ENCODE measurements at regions not wholly inside any gene's neighbourhood (a gene's known extent, or its start where the extent isn't known, plus 50 kb on each side); places are given as distances from the start of the nearest gene placed in this dataset.

- DNase-seq, result no peak
- H3K27me3 ChIP-seq (ENCODE audit: insufficient read depth, low read length), result no peaks in the 10 kb centered on the region
- no peaks in the 10 kb centered on the region for H3K4me1 ChIP-seq (ENCODE audit: insufficient read depth, low read length)
- H4K20me1 ChIP-seq (ENCODE audit: control insufficient read depth, insufficient read depth, insufficient read length), result no peaks in the 10 kb centered on the region
- no peak overlapping the region for H4K91ac ChIP-seq (ENCODE audit: insufficient read length, low read depth, low read length)
- H3K9me3 ChIP-seq (ENCODE audit: control insufficient read depth, low read depth, low read length), result no peaks in the 10 kb centered on the region
- peaks cover 9% of the 10 kb centered on the region for H3K27me3 Mint-ChIP-seq (ENCODE audit: low read depth)
- H3K9me3 Mint-ChIP-seq, result peaks cover 0 to 4% of the 10 kb centered on the region in 2 experiments; a peak in 1 of 5 replicates
- no peak overlapping the region for H4K8ac ChIP-seq (replicated peaks; ENCODE audit: insufficient read length, low read depth, low read length)
- no peak overlapping the region for H2AK5ac ChIP-seq (ENCODE audit: insufficient read length, low read length)
- no peak overlapping the region for H2BK20ac ChIP-seq (ENCODE audit: low read depth, low read length, poor library complexity, severe bottlenecking)
- no peak overlapping the region for H2AFZ ChIP-seq (ENCODE audit: low read length)
- no peak overlapping the region for H3K27ac ChIP-seq (ENCODE audit: insufficient read length, low read depth, low read length)
- H3K4ac ChIP-seq (ENCODE audit: low read depth, low read length), result no peak overlapping the region
- H3K9ac ChIP-seq (ENCODE audit: extremely low read depth, insufficient read length, low read length), result no peak overlapping the region
- H3K4me1 Mint-ChIP-seq, result peaks cover 14 to 16% of the 10 kb centered on the region in 2 experiments
- H3K27ac Mint-ChIP-seq, result no peak overlapping the region; a peak in 1 of 7 replicates
- no peak overlapping the region for H2BK120ac ChIP-seq (ENCODE audit: low read depth, low read length, poor library complexity, severe bottlenecking)
- H3K79me2 ChIP-seq (ENCODE audit: insufficient read depth, low read length), result no peaks in the 10 kb centered on the region
- no peaks in the 10 kb centered on the region for H3K79me1 ChIP-seq (ENCODE audit: insufficient read depth, low read depth, low read length, poor library complexity, severe bottlenecking)
- H2BK12ac ChIP-seq (ENCODE audit: insufficient read length, low read depth, low read length), result no peak overlapping the region
- no peak overlapping the region for H3K18ac ChIP-seq (ENCODE audit: insufficient read length, low read depth, low read length)
- TF ChIP-seq, protein P1, sequence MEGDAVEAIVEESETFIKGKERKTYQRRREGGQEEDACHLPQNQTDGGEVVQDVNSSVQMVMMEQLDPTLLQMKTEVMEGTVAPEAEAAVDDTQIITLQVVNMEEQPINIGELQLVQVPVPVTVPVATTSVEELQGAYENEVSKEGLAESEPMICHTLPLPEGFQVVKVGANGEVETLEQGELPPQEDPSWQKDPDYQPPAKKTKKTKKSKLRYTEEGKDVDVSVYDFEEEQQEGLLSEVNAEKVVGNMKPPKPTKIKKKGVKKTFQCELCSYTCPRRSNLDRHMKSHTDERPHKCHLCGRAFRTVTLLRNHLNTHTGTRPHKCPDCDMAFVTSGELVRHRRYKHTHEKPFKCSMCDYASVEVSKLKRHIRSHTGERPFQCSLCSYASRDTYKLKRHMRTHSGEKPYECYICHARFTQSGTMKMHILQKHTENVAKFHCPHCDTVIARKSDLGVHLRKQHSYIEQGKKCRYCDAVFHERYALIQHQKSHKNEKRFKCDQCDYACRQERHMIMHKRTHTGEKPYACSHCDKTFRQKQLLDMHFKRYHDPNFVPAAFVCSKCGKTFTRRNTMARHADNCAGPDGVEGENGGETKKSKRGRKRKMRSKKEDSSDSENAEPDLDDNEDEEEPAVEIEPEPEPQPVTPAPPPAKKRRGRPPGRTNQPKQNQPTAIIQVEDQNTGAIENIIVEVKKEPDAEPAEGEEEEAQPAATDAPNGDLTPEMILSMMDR (conservative IDR thresholded peaks at IDR 0.05), result no peak
- no peaks in the 10 kb centered on the region for H3K36me3 Mint-ChIP-seq (ENCODE audit: insufficient read depth in 1 of 3, low read depth in 3 of 3)
- H3K4me3 Mint-ChIP-seq, result no peak overlapping the region
- H3K23me2 ChIP-seq (ENCODE audit: insufficient read length, low read depth, low read length, poor library complexity, severe bottlenecking), result no peaks in the 10 kb centered on the region
- H2BK5ac ChIP-seq (ENCODE audit: insufficient read length, low read length), result no peak overlapping the region
- no peak overlapping the region for H3K4me2 ChIP-seq (ENCODE audit: insufficient read depth, insufficient read length, low read length)
- H3T11ph ChIP-seq (ENCODE audit: low read length), result no peak overlapping the region
- no peak overlapping the region for H3K14ac ChIP-seq (ENCODE audit: insufficient read depth, low read length)
- WGBS (ENCODE audit: extremely low coverage, insufficient read length, low lambda C conversion rate), result no CpG with 5 or more reads among the region's 9 CpGs
- no peak overlapping the region for H3K23ac ChIP-seq (ENCODE audit: insufficient read length, low read depth, low read length)
- H4K5ac ChIP-seq (ENCODE audit: insufficient read length, low read depth, low read length), result no peak overlapping the region
- no peak overlapping the region for H3K56ac ChIP-seq (ENCODE audit: insufficient read length, low read depth, low read length)
- H2BK15ac ChIP-seq (ENCODE audit: low read depth, low read length), result no peak overlapping the region
These were observed 55.4 kb upstream of the NLK start for GRCh38 chr17:27986805-27987684.

Data from H9 (cell line).